GM21825 (cell line): ENCODE measurements at regions not wholly inside any gene's neighbourhood (a gene's known extent, or its start where the extent isn't known, plus 50 kb on each side); places are given as distances from the start of the nearest gene placed in this dataset.
"Not testable (repeated sequence)": the region's sequence is repeated elsewhere in the genome, so short reads cannot be mapped to it uniquely, and the experiment has no call there.

Experiments used
- ATAC-seq: cut with Tn5 transposase; IDR thresholded peaks from one replicate; pipeline ENCODE4 v1.9.1; 2021; ENCODE audit warnings: mild to moderate bottlenecking, moderate library complexity; ENCODE audit not compliant: unreplicated experiment

DNA sequence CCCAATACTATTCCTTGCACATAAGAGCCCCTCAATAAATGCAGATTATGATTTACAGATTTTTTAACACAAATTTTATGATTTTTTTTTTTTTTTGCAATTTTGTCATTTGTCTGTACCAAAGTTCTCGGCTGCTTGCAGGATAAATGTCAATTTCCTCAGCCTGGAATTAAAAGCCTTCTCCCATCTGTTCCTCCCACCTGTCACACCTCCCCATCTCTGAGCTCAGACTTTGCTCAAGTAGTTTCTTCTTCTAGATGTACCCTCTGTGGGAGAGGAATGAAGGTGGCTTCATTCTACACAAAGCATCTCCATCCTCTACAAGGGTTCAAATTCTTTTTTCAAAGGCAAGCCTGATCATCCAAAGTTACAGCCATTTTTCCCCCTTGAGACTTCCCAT, 153.7 kb upstream of the GRAMD2B start:
- no peak for ATAC-seq

GRCh38 chr5:126271141-126271540, 152.1 kb upstream of the GRAMD2B start:
- ATAC-seq, result no peak

DNA sequence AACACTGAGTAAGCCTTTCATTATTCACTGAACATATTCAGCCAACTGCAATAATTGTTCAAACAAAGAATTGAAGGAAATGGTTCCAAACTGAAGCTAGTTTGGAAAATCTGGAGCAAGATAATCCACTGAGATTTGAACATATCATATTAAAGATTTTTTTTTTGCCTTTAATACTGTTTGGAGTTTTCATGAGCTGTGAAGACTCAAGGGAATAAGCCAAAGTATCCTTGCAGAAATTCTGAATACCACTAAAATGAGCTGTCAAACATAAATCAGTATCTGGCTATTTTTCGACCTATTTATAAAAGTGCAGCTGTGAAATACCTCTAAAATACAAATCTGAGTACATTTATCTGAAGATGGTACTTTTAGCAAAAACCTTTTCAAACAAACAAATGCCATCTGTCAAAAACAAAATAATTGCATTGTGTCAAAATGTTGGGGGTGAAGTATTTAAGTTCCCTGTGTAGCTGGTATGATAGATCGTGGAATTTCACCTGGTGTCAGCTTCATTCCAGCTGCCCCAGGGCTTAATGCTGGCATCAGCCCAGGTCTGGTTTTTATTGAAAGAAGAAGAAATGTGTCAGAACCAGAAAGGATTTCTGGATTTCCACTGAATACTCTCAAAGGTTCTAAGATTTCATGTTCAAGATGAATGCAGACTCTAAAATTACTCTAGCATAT, 149.0 kb upstream of the GRAMD2B start:
- ATAC-seq, result no peak

DNA sequence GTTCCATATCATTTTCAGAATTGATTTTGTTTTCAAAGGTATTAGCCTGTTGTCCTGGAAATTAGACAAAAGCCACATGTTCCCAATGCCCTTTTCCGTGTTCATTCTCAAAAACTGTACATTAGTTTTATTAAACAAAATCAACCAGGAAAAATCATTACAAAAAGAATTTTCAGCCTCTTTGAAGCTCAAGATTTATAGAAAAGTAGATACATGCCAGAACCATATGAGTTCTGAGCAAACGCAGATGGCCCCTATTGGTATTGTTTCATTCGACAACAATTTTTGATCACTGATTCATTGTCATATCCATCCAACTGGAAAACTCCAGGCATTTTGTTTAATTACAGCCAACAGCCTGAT, 148.5 kb upstream of the GRAMD2B start:
- ATAC-seq, result no peak

DNA sequence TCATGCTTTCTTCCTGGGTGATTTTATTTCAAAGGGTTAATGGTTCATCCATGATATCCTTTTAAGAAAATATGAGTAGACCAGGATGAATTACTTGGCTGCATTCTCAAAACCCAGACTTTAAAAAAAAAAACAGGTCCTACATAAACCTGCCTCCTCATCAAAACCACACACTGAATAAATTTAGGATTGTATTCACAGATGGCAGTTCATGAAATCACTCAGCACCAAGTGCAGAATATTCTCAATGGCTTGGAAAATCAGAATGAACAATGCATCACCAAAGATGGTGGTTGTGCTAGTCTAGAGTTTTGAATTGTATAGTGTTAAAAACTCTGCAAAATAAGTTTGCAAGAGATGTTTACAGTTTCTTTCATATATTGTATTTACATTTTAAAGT, 145.4 kb upstream of the GRAMD2B start:
- ATAC-seq, result no peak

DNA sequence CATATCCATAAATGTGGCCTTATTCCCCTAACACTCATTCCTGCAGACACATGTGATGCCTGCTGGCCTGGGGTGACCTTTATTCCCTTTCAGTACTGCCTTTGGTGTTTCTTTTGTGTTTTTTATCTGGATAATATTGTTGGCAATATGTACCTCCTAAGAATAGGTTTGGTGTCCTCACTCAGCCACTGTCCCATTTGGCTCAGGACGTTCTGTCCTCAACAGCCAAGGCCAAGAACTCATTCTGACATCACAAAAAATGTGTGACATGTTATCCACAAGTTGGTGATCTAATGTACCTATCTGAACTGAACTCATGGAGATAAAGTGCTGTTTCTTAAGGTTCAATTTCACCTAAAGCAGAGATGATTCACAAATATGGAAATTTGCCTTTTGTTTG, 142.9 kb upstream of the GRAMD2B start:
- ATAC-seq, result no peak

DNA sequence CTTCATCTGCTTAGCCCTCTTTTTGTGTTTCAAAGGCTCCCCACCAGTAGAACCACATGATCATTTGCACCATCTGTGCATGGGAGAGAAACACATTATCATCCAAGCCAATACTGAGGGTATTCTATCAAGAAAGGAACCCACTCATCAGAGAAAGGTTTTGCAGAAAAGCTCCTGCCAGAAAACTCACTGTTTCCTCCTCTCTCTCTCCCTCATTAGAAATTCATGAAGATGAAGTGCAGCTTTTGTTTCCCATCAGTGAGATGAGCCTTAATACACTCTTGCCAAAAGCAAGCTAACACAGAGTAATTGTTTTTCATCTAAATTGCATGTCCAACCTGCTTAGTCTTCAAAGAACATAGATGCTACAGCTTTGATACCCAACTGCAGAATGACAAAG, 142.4 kb upstream of the GRAMD2B start:
- no peak for ATAC-seq

- no peak for ATAC-seq
These were observed 138.1 kb upstream of the GRAMD2B start for GRCh38 chr5:126284977-126285696.

DNA sequence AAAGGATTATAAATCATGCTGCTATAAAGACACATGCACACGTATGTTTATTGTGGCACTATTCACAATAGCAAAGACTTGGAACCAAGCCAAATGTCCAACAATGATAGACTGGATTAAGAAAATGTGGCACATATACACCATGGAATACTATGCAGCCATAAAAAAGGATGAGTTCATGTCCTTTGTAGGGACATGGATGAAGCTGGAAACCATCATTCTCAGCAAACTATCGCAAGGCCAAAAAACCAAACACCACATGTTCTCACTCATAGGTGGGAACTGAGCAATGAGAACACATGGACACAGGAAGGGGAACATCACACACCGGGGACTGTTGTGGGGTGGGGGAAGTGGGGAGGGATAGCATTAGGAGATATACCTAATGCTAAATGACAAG, 127.1 kb upstream of the GRAMD2B start:
- not testable (repeated sequence) for ATAC-seq

DNA sequence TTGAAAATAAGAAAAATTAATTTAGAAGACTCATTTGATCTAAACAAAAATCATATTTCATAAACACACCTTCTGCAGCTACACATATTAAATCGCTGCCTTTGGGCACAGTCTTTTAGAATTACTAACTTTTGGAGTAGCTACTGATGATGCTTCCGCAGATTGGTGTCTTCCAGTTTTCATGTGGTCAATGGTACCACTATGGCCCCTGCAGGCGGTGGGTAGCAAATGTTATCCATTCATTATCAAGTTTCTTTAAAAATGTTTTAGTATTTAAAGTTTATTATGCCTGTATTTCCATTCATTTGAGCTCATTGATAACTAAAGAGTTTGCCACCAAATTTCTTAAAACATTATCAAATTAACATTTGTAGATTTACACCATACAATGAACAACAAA, 122.9 kb upstream of the GRAMD2B start:
- no peak for ATAC-seq

GRCh38 chr5:126301056-126301455, 122.2 kb upstream of the GRAMD2B start:
- ATAC-seq, result no peak

DNA sequence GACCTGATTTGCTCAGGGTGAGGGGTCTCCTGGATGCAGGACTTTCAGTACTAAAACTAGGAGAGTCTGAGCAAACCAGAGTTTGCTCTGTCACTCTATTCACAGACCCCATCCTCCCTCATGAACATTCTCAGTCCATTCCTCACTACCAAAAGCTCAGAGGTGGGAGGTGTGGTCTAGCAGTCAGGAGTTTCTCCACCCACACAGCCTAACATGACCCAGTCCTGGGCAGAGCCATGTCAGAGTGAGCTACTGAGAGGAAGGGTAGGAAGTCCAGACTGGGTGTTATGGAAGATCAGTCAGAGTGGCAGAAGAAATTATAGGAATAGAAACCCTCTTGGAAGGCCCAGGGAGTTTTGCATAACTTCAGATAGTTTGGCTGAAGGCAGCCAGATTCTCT, 113.3 kb upstream of the GRAMD2B start:
- ATAC-seq, result no peak

DNA sequence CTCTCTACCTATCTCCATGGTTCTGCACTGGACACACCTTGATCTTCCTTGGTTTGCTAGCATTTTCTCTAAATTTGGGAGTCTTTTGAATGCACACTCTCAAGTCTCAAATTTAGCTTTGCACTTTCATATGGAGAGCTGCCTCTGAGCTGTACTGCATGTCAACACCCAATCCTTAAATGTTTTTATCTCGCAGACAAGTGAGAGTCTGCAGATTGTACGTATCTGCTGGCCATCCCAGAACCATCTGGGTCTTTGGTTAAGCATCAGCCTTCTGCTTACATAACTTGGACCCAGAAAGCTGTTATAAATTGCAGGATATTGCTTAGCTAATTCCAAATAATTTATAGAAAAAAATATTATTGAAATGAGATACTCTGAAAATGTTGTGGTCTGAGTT, 111.4 kb upstream of the GRAMD2B start:
- no peak for ATAC-seq

DNA sequence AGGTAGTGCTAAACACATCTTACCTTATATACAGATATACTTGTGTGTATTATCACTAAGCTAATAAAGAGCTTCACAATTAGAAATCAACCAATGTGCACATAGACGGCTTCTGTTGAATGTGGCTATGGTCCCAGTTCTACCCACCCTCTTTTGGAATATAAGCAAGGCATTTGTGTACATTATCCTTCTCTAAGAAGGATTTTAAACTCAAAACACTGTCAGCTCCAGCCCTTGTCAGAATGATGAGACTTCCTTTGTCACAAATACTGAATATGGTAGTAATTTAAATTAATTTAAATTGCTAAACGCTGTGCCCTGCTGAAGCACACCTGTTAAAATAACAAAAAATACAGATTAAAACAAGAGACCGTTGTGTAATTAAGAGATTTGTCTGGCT, 107.9 kb upstream of the GRAMD2B start:
- no peak for ATAC-seq

DNA sequence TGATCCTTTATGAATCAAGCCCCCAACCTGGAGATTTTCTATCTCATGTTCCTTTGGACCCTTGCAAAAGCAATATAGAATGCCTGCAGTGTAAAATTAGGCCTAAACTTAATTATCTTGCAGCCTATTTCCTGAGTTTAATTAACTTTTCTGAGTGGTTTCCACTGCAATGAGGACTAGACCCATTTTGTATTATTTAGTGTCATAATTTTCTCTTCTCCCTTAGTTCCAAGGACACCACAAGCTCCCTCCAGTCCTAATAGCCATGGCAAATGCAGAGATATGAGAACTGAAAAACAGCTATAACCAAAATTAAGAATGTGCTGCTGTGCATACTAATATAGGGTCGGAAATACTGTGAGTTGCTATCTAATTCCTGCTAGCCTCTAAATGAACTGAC, 90.9 kb upstream of the GRAMD2B start:
- ATAC-seq, result no peak

- no peak for ATAC-seq
These were observed 88.4 kb upstream of the GRAMD2B start for GRCh38 chr5:126334760-126335159.

GRCh38 chr5:126335886-126336285, 87.3 kb upstream of the GRAMD2B start:
- ATAC-seq, result no peak

GRCh38 chr5:126338635-126339034, 84.6 kb upstream of the GRAMD2B start:
- ATAC-seq, result no peak

- ATAC-seq, result no peak
These were observed 83.9 kb upstream of the GRAMD2B start for GRCh38 chr5:126339215-126339805.

- ATAC-seq, result no peak
These were observed 81.1 kb upstream of the GRAMD2B start for GRCh38 chr5:126341906-126342630.

- ATAC-seq, result no peak
These were observed 74.2 kb upstream of the GRAMD2B start for GRCh38 chr5:126348855-126349635.
